Loucy (cell line): ENCODE measurements at regions not wholly inside any gene's neighbourhood (a gene's known extent, or its start where the extent isn't known, plus 50 kb on each side); places are given as distances from the start of the nearest gene placed in this dataset.

Experiments
- EZH2phosphoT487 ChIP-seq: fragments of 200-600 bp; IDR thresholded peaks from 2 replicates; pipeline ENCODE4 v1.6.1; 2018; ENCODE audit warnings: antibody characterized with exemption, mild to moderate bottlenecking, moderate library complexity, borderline replicate concordance
- TF ChIP-seq, protein P1 (sequence below): fragments of 200-600 bp; sonication (generic); conservative IDR thresholded peaks from 2 replicates; pipeline ENCODE4 v1.5.1; 2014; ENCODE audit warnings: mild to moderate bottlenecking, antibody characterized with exemption, low read length

DNA sequence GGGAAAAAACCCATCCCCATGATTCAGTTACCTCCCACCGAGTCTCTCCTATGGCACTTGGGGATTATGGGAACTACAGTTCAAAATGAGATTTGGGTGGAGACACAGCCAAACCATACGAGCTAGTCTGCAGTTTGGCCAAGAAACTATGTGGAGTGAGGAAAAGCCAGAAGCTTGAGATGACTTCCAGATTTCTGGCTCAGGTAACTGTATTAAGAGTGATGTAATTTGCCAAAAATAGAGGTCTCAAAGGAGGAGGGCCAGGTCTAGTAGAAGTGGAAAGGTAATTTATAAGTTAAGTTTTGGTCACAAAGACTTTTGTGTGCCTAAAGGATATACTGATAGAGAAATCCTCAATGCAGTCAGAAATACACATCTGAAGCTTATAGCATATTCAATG lies 279.7 kb upstream of the MGMT start:
- TF ChIP-seq, protein P1, sequence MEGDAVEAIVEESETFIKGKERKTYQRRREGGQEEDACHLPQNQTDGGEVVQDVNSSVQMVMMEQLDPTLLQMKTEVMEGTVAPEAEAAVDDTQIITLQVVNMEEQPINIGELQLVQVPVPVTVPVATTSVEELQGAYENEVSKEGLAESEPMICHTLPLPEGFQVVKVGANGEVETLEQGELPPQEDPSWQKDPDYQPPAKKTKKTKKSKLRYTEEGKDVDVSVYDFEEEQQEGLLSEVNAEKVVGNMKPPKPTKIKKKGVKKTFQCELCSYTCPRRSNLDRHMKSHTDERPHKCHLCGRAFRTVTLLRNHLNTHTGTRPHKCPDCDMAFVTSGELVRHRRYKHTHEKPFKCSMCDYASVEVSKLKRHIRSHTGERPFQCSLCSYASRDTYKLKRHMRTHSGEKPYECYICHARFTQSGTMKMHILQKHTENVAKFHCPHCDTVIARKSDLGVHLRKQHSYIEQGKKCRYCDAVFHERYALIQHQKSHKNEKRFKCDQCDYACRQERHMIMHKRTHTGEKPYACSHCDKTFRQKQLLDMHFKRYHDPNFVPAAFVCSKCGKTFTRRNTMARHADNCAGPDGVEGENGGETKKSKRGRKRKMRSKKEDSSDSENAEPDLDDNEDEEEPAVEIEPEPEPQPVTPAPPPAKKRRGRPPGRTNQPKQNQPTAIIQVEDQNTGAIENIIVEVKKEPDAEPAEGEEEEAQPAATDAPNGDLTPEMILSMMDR = no peak
- no peak for TF ChIP-seq EZH2phosphoT487
